COLO668 (cell line): ENCODE measurements at regions not wholly inside any gene's neighbourhood (a gene's known extent, or its start where the extent isn't known, plus 50 kb on each side); places are given as distances from the start of the nearest gene placed in this dataset.

Source experiments
- DNase-seq: peaks from one replicate; lab custom pipeline; 2025; ENCODE audit not compliant: unreplicated experiment; lab: John Stamatoyannopoulos, UW

GRCh38 chr4:81891005-81891996 lies 419.6 kb upstream of the RASGEF1B start:
- DNase-seq: no peak

GRCh38 chr4:81884986-81885385 lies 413.3 kb upstream of the RASGEF1B start:
- DNase-seq: no peak

- DNase-seq: no peak
These were observed 412.1 kb upstream of the RASGEF1B start for GRCh38 chr4:81883530-81884450.

GRCh38 chr4:81883004-81883403 lies 411.3 kb upstream of the RASGEF1B start:
- DNase-seq: no peak

- no peak for DNase-seq
These were observed 410.3 kb upstream of the RASGEF1B start for GRCh38 chr4:81881855-81882621.

- DNase-seq: no peak
These were observed 404.4 kb upstream of the RASGEF1B start for GRCh38 chr4:81876106-81876505.

- no peak for DNase-seq
These were observed 403.2 kb upstream of the RASGEF1B start for GRCh38 chr4:81874661-81875515.

GRCh38 chr4:81870275-81870674 lies 398.6 kb upstream of the RASGEF1B start:
- peak; percentile 73 for DNase-seq

- no peak for DNase-seq
These were observed 388.4 kb upstream of the RASGEF1B start for GRCh38 chr4:81860111-81860510.

GRCh38 chr4:81854406-81854805 lies 382.7 kb upstream of the RASGEF1B start:
- DNase-seq: no peak

GRCh38 chr4:81852031-81852715 lies 380.5 kb upstream of the RASGEF1B start:
- DNase-seq: no peak

- no peak for DNase-seq
These were observed 379.0 kb upstream of the RASGEF1B start for GRCh38 chr4:81850701-81851100.

- DNase-seq: no peak
These were observed 374.1 kb upstream of the RASGEF1B start for GRCh38 chr4:81845761-81846160.

- no peak for DNase-seq
These were observed 373.6 kb upstream of the RASGEF1B start for GRCh38 chr4:81845273-81845672.

- DNase-seq: peak; percentile 71
These were observed 373.0 kb upstream of the RASGEF1B start for GRCh38 chr4:81844717-81845116.

GRCh38 chr4:81839347-81840042 lies 367.8 kb upstream of the RASGEF1B start:
- DNase-seq: peak; percentile 39

- DNase-seq: no peak
These were observed 366.9 kb upstream of the RASGEF1B start for GRCh38 chr4:81838586-81838985.

GRCh38 chr4:81836716-81837115 lies 365.0 kb upstream of the RASGEF1B start:
- no peak for DNase-seq

GRCh38 chr4:81833576-81833975 lies 361.9 kb upstream of the RASGEF1B start:
- DNase-seq: no peak
